A549 (cell line): ENCODE measurements at regions not wholly inside any gene's neighbourhood (a gene's known extent, or its start where the extent isn't known, plus 50 kb on each side); places are given as distances from the start of the nearest gene placed in this dataset.
"Not testable (repeated sequence)": the region's sequence is repeated elsewhere in the genome, so short reads cannot be mapped to it uniquely, and the experiment has no call there.

Experiments
- BCL3 ChIP-seq: fragments of >200 bp; sonication (Bioruptor Twin); formaldehyde crosslinking; IDR thresholded peaks from 3 replicates; pipeline ENCODE4 v1.6.1; 2016
- CHD2 ChIP-seq: fragments of 150-350 bp; IDR thresholded peaks from 2 replicates; pipeline ENCODE4 v1.6.1; 2014; ENCODE audit warnings: low read length; ENCODE audit not compliant: partially characterized antibody
- CTCF ChIP-seq: fragments of >200 bp; sonication (Bioruptor Twin); formaldehyde crosslinking; IDR thresholded peaks from 3 replicates; pipeline ENCODE4 v1.5.1; 2016
- E2F6 ChIP-seq: IDR thresholded peaks from 2 replicates; pipeline ENCODE4 v1.6.1; 2012; ENCODE audit warnings: low read depth, borderline replicate concordance
- JUN ChIP-seq, 2 experiments: fragments of >200 bp; sonication (Bioruptor Twin); formaldehyde crosslinking; IDR thresholded peaks; 2 replicates in 1 of 2; 3 replicates in 1 of 2; pipeline ENCODE4 v1.6.1; 2016 to 2017
- KDM5A ChIP-seq: fragments of 200-600 bp; sonication (generic); IDR thresholded peaks from 2 replicates; pipeline ENCODE4 v1.6.1; 2016; ENCODE audit warnings: antibody characterized with exemption, mild to moderate bottlenecking
- MAX ChIP-seq: IDR thresholded peaks from 2 replicates; pipeline ENCODE4 v1.6.1; 2012
- NFE2L2 ChIP-seq: fragments of 150-350 bp; conservative IDR thresholded peaks from 2 replicates; pipeline ENCODE4 v1.6.1; 2014; ENCODE audit warnings: low read length
- POLR2A ChIP-seq: IDR thresholded peaks from 2 replicates; pipeline ENCODE4 v1.6.1; 2012; ENCODE audit warnings: mild to moderate bottlenecking, low read length
- RAD21 ChIP-seq, 2 experiments: fragments of >200 bp in 1 of 2; sonication (Bioruptor Twin) in 1 of 2; formaldehyde crosslinking in 1 of 2; IDR thresholded peaks in 1 of 2; conservative IDR thresholded peaks in 1 of 2; 2 replicates in 1 of 2; 3 replicates in 1 of 2; pipeline ENCODE4 v1.6.1; 2012 to 2018; ENCODE audit warnings: inconsistent platforms in 1 of 2
- RNF2 ChIP-seq: fragments of 200-600 bp; sonication (generic); IDR thresholded peaks from 2 replicates; pipeline ENCODE4 v1.6.1; 2016; ENCODE audit warnings: low read depth, mild to moderate bottlenecking, antibody characterized with exemption, moderate library complexity, borderline replicate concordance
- SMC3 ChIP-seq: fragments of >200 bp; sonication (Bioruptor Twin); formaldehyde crosslinking; IDR thresholded peaks from 3 replicates; pipeline ENCODE4 v1.6.1; 2018; ENCODE audit warnings: inconsistent platforms
- SREBF2 ChIP-seq: fragments of 450-650 bp; IDR thresholded peaks from 2 replicates; pipeline ENCODE4 v1.6.1; 2014; ENCODE audit warnings: mild to moderate bottlenecking, moderate library complexity
- ZC3H11A ChIP-seq: fragments of 450-650 bp; IDR thresholded peaks from 2 replicates; pipeline ENCODE4 v1.6.1; 2014; ENCODE audit warnings: antibody characterized with exemption, mild to moderate bottlenecking

DNA sequence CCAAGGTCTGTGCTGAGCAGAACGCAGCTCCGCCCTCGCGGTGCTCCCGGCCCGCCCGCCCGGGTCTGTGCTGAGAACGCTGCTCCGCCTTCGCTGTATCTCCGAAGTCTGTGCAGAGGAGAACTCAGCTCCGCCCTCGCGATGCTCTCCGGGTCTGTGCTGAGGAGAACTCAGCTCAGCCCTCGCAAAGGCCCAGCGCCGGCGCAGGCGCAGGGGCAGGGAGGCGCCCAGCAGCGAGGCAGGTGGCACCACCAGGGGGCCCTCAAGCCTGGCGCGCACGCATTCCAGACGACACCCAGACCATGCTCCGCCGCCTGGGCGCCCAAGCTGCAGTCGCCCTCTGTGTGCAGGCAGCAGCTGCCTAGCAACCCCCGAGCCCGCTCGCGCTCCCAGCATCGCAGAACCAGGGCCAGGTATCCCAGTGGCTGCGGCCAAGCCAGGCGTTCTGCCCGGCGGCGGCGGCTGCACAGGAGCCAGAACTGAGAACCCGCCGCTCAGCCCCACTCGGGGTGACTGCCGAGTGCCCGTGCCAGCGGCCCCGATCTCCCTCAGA, 672.1 kb upstream of the DEFB115 start:
- TF ChIP-seq CTCF (peak; percentile 51), RAD21 (conservative IDR thresholded peaks at IDR 0.05 in 1 of 2, IDR thresholded peaks at IDR 0.05 in 1 of 2) (peak; percentile 34 to 62; a peak in 4 of 5 replicates), JUN (IDR thresholded peaks at IDR 0.05) (peak in 1 of 2 experiments; percentile 20; a peak in 1 of 5 replicates), CHD2 (peak; percentile 77), SMC3 (peak; percentile 50), POLR2A (peak; percentile 54), MAX (peak; percentile 86)
- not testable (repeated sequence) for TF ChIP-seq BCL3, NFE2L2, SREBF2, ZC3H11A, RNF2, KDM5A, E2F6
